RPMI7951 (cell line): ENCODE measurements at regions not wholly inside any gene's neighbourhood (a gene's known extent, or its start where the extent isn't known, plus 50 kb on each side); places are given as distances from the start of the nearest gene placed in this dataset.
A peak's percentile ranks its signal among the peaks of the same experiment; 100 is the strongest.
"Not testable (repeated sequence)": the region's sequence is repeated elsewhere in the genome, so short reads cannot be mapped to it uniquely, and the experiment has no call there.

Experiments
- DNase-seq: peaks from one replicate; pipeline ENCODE4 v3.0.0-alpha.2; 2012; ENCODE audit warnings: low read depth

DNA sequence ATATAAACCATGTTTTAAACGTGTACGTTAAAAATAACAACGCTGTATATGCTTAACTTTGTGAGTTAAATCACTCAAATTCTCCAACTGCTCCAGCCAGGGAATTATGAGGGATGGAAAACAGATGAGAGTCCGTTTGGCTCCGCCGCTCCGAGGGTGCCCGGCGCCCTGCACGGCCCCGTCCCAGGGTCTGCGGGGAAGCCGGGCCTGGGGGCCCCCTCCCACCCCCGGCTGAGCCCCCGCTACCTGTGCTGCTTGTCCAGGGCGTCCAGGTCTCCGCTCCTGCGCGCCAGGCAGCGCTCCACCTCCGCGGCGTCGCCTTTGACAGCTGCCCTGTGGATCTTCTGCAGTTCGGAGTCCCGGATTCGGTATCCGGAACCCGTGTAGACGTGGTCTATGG lies 415.5 kb downstream of the FOXD4L4 start:
- not testable (repeated sequence) for DNase-seq

DNA sequence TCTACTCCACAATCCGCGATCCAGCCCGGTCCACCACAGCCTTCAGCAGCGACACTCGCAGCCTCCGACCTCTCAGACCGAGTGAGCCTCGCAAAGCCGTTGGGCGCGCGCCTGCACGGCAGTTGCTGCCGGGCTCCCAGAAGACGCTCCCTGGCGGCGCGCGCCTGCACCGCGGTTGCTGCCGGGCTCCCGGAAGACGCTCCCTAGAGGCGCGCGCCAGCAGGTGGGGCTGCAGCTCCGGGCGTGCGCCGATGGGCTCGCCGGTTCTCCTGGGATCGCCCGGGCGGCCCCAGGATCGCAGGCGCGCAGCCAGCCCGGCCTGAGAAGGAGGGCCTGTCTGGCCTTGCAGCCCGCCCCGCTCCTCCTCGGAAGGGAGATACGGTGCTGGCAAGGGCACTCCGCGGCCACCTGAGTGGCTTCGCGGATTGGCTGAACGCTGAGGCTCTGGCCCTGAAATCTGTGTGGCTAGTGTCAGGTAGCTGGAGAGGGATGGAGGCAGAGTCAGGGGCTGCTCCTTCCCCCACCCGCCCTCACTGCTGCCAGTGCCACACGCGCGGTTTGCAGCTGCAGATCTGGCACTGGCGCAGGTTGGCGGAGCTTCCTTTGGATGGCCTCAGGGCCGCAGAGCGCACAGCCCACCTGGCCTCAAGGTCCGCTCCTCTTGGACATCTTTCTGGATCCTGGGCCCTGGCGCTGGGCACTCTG lies 416.2 kb downstream of the FOXD4L4 start:
- peak; percentile 39 for DNase-seq

DNA sequence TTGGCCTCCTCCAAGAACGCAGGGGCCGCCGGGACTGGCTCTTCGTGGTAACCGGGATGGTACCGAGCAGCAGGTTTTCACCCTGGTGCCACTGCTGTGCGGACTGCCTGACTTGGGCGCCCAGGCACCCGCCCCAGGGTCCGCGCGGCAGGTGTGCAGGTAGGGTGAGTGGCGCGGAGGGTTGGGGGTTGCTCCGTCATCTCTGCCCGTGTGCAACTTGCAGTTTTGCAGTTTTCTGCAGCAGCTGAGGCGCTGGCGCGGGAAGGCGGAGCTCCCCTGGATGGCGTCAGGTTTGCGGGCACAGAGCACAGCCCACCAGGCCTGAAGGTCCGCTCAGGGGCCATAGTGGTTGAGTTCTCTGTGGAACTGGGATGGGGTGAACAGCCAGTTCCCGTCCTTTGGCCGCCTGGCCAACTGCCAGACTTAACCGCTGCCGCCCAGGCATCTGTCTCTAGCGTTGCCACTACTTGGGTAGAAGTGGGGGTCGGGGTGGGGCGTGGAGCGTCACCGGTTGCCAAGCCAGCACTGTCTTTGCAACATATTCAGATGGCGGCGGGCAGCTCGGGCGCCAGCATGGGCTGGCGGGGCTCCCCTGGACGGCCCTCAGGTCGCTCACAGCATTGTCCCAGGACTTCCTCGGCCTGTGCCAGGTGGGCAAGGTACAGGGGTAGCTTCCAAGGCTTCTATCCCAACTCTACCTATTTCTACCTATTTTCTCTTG lies 417.2 kb downstream of the FOXD4L4 start:
- DNase-seq: not testable (repeated sequence)

DNA sequence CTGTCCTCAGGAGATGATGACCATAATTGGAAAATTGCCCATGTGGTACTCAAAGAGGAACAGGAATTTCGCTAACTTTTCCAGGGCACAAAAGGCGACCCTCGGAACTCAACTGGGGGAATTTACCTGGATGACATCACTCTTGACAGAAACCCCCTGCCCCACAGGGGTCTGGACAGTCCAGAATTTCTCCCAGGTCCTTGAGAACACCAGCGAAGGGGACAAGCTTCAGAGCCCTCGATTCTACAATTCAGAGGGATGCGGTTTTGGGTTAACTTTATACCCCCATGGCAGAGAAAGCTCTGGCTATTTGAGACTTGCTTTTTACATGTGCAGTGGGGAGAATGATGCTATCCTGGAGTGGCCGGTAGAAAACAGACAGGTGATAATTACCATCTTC lies 445.4 kb downstream of the FOXD4L4 start:
- DNase-seq: not testable (repeated sequence)

DNA sequence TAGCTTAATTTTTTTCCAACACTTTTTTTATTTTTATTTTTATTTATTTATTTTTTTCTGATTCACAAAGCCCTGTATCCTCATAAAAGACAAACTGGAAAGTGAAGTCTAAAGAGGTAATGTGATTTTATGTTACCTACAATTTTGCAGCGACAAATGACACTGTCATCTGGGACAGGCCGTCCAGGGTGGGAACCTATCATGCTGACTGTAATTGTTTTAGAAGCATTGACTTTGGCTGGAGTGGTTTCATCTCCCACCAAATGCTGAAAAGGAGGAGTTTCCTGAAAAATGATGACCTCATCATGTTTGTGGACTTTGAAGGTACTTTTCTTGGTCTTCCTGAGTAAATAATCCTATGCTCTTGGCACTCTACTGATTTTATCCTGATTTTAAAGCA lies 446.7 kb downstream of the FOXD4L4 start:
- DNase-seq: not testable (repeated sequence)

DNA sequence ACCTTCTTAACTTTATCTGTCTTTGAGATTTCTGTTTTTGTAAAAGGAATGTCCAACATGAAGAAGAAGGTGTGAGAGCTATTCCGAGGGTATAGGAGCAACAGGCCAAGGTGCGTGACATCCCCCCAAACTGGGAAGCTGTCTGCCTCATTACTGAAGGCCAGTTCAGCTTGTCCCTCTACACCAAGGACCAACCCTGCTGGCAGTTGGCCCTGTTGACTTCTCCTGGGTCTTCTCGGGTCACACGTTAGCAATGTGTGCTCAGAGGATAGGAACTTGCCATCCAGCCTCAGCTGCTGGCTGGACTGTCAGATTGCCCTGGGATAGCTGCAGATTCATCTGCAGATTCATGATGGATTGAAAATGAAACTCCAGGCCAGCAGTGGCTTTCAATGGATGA lies 460.3 kb downstream of the FOXD4L4 start:
- DNase-seq: not testable (repeated sequence)

DNA sequence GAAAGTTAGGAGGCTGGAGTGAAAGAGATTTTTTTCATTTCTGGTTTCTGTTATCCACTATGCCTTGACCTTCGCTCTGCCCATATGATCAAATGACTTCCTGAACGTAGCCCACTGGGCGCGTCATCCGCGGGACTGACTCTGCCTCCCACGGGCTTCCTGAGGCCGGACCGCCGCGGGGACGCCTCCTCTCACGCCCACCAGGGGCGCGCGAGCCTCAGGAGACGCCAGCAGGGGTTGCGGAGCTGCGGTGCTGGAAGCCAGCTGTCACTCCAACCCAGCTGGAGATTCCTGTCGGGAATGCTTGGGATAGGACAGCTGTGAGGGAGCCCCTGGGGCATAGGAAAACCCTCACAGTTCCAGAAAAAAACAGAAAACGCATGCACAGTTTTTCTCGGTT lies 461.5 kb downstream of the FOXD4L4 start:
- DNase-seq: peak; percentile 1

DNA sequence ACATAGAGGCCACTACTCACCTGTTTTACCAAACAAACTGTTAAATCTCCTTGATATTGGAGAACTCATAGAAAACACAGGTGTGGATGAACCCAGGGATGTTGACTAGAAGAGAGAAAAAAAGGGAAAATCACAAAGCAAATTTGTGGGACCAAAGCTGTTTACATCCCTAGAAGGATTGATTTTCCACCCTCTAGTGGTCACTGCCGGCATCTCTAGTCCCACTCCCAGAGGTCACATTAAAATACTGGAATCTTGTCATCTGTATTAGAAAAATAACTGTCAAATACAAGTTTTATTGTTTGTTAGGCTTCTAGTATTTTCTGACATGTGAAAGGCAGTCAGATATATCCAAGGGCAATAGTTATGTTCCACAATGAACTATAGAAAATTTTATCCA lies 469.7 kb downstream of the FOXD4L4 start:
- DNase-seq: not testable (repeated sequence)

DNA sequence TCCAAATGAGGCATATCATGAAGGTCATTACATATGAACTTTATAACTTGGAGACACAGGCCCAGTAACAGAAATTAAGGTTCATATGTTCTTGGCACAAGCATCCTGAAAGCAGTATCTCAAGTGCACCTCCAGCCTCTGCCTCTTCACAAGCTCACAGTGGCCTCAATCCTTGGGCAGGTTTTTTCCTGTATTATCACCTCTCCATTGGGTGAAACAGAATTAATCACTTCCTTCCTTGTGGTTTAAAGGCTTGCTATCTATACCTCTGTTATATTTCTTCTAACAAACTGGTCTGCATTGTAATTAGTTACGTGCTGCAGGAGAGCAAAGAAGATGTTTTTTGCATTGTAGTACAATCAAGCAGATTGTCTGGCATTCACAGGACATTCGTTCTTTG lies 471.0 kb downstream of the FOXD4L4 start:
- not testable (repeated sequence) for DNase-seq

DNA sequence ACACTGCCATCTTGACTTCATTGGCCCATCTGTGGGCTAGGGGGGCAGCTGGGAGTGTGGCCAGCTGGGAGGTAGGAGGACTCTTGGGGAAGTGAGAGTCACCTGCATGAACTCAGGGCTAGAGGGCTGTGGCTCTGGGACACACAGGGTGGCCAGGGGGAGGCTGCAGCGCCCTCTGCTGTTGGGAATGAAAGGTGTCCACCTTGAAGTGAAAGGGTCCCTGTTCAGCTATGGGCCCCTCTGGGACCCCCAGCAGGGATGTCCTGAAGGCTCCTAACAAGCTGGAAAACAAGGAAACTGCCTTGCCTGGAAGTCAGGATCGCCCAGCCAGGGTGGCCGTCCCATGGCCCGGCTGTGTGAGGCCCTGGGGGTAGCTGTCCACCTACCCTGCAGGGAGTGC lies 507.8 kb downstream of the FOXD4L4 start:
- not testable (repeated sequence) for DNase-seq

DNA sequence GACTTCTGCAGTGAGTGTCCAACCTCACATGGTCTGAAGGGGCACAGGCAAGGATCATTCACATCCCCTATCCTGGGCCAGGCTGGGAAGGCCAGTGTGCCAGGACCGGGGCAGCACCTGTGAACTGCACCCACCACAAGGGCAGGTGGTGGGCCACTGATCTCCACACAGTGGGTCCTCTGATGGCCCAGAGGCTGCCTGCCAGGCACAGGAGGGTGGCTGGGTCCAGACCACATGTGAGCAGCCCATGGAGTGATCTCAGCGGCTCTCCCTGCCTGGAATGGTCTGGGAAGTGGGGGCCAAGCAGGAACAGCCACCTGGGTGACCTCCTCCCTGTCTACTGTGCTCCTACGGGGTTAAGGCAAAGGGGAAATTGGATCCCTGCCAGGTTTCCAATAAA lies 508.5 kb downstream of the FOXD4L4 start:
- DNase-seq: not testable (repeated sequence)

DNA sequence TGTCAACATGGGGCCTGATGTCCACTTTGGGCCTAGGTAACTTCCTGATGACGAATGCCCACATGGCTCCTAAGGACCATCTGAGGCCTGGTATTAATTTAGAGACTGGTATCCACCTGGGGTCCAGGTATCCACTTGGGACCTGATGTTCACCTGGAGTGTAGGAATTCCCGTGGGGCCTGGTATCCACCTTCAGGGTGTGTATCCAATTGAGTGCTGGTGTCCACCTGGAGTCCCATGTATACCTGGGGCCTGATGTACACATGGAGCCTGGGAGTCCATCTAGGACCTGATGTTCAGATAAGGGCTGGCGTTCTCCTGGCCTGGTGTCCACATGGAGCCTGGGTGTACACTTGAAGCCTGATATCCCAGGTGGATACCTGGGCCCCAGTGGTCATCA lies 520.6 kb downstream of the FOXD4L4 start:
- not testable (repeated sequence) for DNase-seq

DNA sequence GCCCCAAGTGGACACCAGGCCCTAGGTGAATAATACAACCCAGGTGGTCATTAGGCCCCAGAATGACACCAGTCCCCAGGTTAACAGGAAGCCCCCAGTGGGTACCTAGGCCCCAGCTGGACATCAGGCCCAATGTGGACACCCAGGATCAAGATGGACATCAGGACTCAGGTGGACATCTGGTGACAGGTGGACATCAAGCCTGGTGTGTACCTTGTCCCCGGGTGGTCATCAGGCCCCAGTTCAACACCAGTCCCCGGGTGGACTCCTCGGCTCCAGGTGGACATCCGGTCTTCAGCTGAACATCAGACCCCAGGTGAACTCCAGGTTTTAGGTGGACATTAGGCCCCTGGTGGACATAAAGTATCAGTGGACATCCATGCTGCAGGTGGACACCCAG lies 524.6 kb downstream of the FOXD4L4 start:
- not testable (repeated sequence) for DNase-seq

DNA sequence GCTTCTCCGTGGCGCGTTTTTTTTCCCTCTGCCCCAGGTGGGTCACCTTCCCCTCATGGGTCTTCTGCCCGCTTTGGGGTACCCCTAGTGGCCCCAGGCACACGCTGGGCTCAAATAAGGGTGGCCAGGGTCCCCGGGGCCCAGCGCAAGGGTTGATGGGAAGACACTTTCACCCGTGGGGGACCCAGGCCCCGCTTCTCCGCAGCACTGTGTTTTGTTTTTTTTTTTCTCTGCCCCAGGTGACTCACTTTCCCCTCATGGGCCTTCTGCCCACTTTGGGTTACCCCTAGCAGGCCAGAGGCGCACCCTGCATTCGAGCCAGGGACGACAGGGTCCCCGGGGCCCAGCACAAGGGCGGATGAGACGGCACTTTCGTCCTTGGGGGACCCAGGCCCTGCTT lies 526.7 kb downstream of the FOXD4L4 start:
- DNase-seq: not testable (repeated sequence)

DNA sequence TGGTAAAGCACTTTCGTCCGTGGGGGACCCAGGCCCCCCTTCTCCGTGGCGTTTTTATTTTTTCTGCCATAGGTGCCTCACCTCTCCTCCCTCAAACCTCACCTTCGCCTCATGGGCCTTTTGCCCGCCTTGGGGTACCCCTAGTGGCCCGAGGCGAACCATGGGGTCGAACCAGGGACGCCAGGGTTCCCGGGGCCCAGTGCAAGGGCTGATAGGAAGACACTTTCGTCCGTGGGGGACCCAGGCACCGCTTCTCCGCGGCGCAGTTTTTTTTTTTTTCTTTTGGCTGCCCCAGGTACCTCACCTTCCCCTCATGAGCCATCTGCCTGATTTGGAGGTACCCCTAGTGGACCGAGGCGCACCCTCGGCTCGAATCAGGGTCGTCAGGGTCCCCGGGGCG lies 527.8 kb downstream of the FOXD4L4 start:
- not testable (repeated sequence) for DNase-seq

DNA sequence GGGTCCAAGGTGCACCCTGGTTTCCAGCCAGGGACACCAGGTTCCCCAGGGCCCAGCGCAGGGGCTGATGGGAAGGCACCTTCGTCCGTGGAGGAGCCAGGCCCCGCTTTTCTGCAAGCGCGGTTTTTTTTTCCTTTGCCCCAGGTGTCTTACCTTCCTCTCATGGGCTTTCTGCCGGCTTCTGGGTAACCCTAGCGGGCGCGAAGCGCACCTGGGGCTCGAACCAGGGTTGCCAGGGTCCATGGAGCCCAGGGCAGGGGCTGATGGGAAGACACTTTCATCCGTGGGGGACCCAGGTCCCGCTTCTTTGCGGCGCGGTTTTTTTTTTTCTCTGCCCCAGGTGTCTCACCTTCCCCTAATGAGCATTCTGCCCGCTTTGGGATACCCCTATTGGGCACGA lies 529.3 kb downstream of the FOXD4L4 start:
- not testable (repeated sequence) for DNase-seq

DNA sequence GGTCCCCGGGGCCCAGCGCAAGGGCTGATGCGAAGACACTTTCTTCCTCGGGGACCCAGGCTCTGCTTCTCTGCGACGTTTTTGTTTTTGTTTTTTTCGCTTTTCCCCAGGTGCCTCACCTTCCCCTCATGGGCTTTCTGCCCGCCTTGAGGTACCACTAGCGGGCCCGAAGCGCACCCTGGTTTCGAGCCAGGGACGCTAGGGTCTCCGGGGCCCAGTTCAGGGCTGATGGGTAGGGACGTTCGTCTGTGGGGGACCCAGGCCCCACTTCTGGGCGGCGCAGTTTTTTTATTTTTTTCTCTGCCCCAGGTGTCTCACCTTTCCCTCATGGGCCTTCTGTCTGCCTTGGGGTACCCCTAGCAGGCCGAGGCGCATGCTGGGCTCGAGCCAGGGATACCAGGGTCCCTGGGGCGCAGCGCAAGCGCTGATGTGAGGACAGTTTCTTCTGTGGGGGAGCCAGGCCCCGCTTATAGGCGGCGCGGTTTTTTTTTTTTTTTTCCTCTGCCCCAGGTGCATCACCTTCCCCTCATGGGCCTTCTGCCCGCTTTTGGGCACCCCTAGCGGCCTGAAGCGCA lies 530.0 kb downstream of the FOXD4L4 start:
- DNase-seq: not testable (repeated sequence)

DNA sequence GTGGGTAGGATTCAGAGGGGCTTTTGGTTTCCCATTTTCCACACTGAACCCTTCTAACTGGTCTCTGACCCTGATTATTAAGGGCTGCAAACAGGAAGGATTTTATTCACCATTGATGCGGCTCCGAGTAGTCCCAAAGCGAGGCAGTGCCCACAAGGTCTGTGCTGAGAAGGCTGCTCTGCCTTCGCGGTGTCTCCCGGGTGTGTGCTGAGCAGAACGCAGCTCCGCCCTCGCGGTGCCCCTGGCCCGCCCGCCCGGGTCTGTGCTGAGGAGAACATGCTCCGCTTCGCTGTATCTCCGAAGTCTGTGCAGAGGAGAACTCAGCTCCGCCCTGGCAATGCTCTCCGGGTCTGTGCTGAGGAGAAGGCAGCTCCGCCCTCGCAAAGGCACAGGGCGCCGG lies 530.7 kb downstream of the FOXD4L4 start:
- not testable (repeated sequence) for DNase-seq

DNA sequence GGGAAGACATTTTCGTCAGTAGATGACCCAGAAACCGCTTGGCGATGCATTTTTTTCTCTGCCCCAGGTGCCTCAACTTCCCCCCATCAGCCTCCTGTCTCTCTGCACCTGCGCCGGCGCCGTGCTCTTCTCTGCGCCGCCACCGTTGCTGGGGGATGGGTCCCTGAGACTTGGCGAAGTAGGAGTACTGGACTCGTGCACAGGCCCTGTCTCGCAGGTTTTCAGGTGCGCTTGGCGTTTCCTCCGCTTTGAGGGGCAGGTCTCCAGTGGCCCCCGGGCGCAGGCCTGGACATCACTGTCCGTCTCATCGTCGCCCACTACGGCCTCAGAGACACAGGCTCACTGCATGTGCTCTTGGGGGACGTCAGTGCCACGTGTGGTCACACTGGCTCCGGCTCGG lies 532.1 kb downstream of the FOXD4L4 start:
- DNase-seq: not testable (repeated sequence)

DNA sequence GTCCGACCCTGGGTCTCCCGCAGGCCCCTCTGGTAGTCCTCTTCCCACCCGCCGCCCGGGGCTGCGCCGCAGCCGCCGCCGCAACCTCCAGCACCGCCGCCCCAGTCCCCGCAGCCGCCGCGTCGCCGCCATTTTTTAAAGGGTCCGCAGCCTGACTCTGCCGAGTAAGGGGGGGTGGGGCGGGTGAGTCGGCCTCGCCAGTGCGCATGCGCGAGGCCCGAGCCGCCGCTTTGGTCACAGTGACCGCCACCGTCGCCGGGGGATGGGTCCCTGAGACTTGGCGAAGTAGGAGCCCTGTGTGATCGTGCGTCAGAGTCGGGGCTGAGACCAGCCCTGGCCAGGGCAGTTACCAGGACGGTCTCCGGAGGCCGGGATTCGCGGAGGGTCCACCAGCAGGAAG lies 532.8 kb downstream of the FOXD4L4 start:
- DNase-seq: not testable (repeated sequence)

DNA sequence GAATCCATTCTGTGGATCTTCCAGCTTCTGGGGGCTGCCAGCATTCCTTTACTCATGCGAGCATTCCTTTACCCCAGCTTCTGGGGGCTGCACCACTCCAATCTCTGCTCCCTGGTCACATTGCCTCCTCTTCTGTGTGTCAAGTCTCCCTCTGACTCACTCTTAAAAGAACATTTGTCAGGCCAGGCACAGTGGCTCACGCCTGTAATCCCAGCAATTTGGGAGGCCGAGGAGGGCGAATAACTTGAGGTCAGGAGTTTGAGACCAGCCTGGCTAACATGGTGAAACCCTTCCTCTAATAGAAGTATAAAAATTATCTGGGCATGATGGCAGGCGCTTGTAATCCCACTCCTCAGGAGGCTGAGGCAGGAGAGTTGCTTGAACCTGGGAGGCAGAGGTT lies 541.9 kb downstream of the FOXD4L4 start:
- DNase-seq: not testable (repeated sequence)
